GM23338 (cell line): ENCODE measurements at regions not wholly inside any gene's neighbourhood (a gene's known extent, or its start where the extent isn't known, plus 50 kb on each side); places are given as distances from the start of the nearest gene placed in this dataset.
A peak's percentile ranks its signal among the peaks of the same experiment; 100 is the strongest.

ENCODE experiments used
- ATAC-seq: fragments of 200-7000 bp; cut with Tn5 transposase; 3 replicates; pipeline ENCODE4 v1.9.1; 2020
- DNase-seq: peaks from one replicate; pipeline ENCODE4 v3.0.0-alpha.2; 2015; ENCODE audit warnings: low spot score
- H2AFZ ChIP-seq: fragments of 200-600 bp; sonication (generic); 2 replicates; pipeline ENCODE4 v1.8.0; 2016; ENCODE audit warnings: antibody characterized with exemption, mild to moderate bottlenecking, moderate library complexity
- H3F3A ChIP-seq: fragments of 200-600 bp; sonication (generic); replicated peaks from 2 replicates; pipeline ENCODE4 v1.8.0; 2017; ENCODE audit warnings: antibody characterized with exemption, mixed run types, low read depth
- H3K27ac ChIP-seq: fragments of 200-600 bp; sonication (generic); 2 replicates; pipeline ENCODE4 v1.6.1; 2016; ENCODE audit warnings: low read depth
- H3K27me3 ChIP-seq: fragments of 200-600 bp; sonication (generic); 2 replicates; pipeline ENCODE4 v1.8.0; 2016; ENCODE audit warnings: mild to moderate bottlenecking, mixed run types, moderate library complexity; ENCODE audit not compliant: insufficient read depth
- H3K36me3 ChIP-seq: fragments of 200-600 bp; sonication (generic); 2 replicates; pipeline ENCODE4 v1.8.0; 2016; ENCODE audit warnings: mild to moderate bottlenecking; ENCODE audit not compliant: insufficient read depth
- H3K4me1 ChIP-seq: fragments of 200-600 bp; sonication (generic); 2 replicates; pipeline ENCODE4 v1.8.0; 2016; ENCODE audit warnings: mild to moderate bottlenecking, moderate library complexity; ENCODE audit not compliant: insufficient read depth
- H3K4me2 ChIP-seq: fragments of 200-600 bp; sonication (generic); 2 replicates; pipeline ENCODE4 v1.7.1; 2017; ENCODE audit warnings: mixed run types
- H3K4me3 ChIP-seq: fragments of 200-600 bp; sonication (generic); 2 replicates; pipeline ENCODE4 v1.6.1; 2016; ENCODE audit warnings: mixed run types
- H3K79me2 ChIP-seq: fragments of 200-600 bp; sonication (generic); replicated peaks from 2 replicates; pipeline ENCODE4 v1.8.0; 2017; ENCODE audit warnings: mild to moderate bottlenecking; ENCODE audit not compliant: insufficient read depth
- H3K9me2 ChIP-seq: fragments of 200-600 bp; sonication (generic); 2 replicates; pipeline ENCODE4 v1.8.0; 2017; ENCODE audit not compliant: insufficient read depth
- H4K20me1 ChIP-seq: fragments of 200-600 bp; sonication (generic); replicated peaks from 2 replicates; pipeline ENCODE4 v1.8.0; 2017; ENCODE audit warnings: mild to moderate bottlenecking; ENCODE audit not compliant: insufficient read depth
- H3K27ac Mint-ChIP-seq: 2 replicates; pipeline ENCODE4 v1.8.0; 2020; ENCODE audit warnings: inconsistent platforms, mild to moderate bottlenecking, moderate library complexity, mixed read lengths
- H3K27me3 Mint-ChIP-seq: 3 replicates; pipeline ENCODE4 v1.8.0; 2022; ENCODE audit warnings: low read depth, mild to moderate bottlenecking, moderate library complexity, mixed read lengths, inconsistent platforms; ENCODE audit not compliant: insufficient read depth, poor library complexity
- H3K36me3 Mint-ChIP-seq: 3 replicates; pipeline ENCODE4 v1.8.0; 2021; ENCODE audit warnings: low read depth, mild to moderate bottlenecking, inconsistent platforms, moderate library complexity, mixed read lengths
- H3K4me1 Mint-ChIP-seq: 3 replicates; pipeline ENCODE4 v1.8.0; 2020; ENCODE audit warnings: mild to moderate bottlenecking, inconsistent platforms, mixed read lengths
- H3K4me3 Mint-ChIP-seq: 3 replicates; pipeline ENCODE4 v1.8.0; 2021; ENCODE audit warnings: moderate library complexity, mild to moderate bottlenecking, inconsistent platforms, mixed read lengths
- H3K9me3 Mint-ChIP-seq: 3 replicates; pipeline ENCODE4 v1.8.0; 2020; ENCODE audit warnings: moderate library complexity, mild to moderate bottlenecking, inconsistent platforms, mixed read lengths
- CREB1 ChIP-seq: fragments of 250-450 bp; sonication (Bioruptor Pico); IDR thresholded peaks from 2 replicates; pipeline ENCODE4 v1.5.0; 2020; ENCODE audit warnings: low read depth, mild to moderate bottlenecking, moderate library complexity
- EZH2 ChIP-seq: fragments of 200-600 bp; sonication (generic); IDR thresholded peaks from one replicate; pipeline ENCODE4 v1.8.0; 2017; ENCODE audit warnings: antibody characterized with exemption, mild to moderate bottlenecking, low read depth; ENCODE audit not compliant: unreplicated experiment
- EZH2phosphoT487 ChIP-seq: fragments of 200-600 bp; sonication (generic); IDR thresholded peaks from one replicate; pipeline ENCODE4 v1.8.1; 2018; ENCODE audit warnings: antibody characterized with exemption; ENCODE audit not compliant: unreplicated experiment
- JUNB ChIP-seq: IDR thresholded peaks from one replicate; pipeline ENCODE4 v1.6.1; 2016; ENCODE audit warnings: antibody characterized with exemption; ENCODE audit not compliant: unreplicated experiment
- NANOG ChIP-seq: IDR thresholded peaks from 2 replicates; pipeline ENCODE4 v1.6.1; 2016; ENCODE audit warnings: antibody characterized with exemption, borderline replicate concordance
- POLR2AphosphoS5 ChIP-seq: IDR thresholded peaks from 2 replicates; pipeline ENCODE4 v1.6.1; 2016; ENCODE audit warnings: antibody characterized with exemption, low read depth
- STAT1 ChIP-seq: IDR thresholded peaks from one replicate; pipeline ENCODE4 v1.6.1; 2016; ENCODE audit warnings: antibody characterized with exemption; ENCODE audit not compliant: unreplicated experiment
- ZNF114 ChIP-seq: fragments of 250-450 bp; sonication (Bioruptor Pico); IDR thresholded peaks from 2 replicates; pipeline ENCODE4 v1.5.0; 2020; ENCODE audit warnings: mild to moderate bottlenecking, moderate library complexity
- ZNF331 ChIP-seq: fragments of 250-450 bp; sonication (Bioruptor Pico); IDR thresholded peaks from 2 replicates; pipeline ENCODE4 v1.5.0; 2020; ENCODE audit warnings: low read depth, mild to moderate bottlenecking, moderate library complexity
- TF ChIP-seq, protein P1 (sequence below): fragments of 250-450 bp; sonication (Bioruptor Pico); IDR thresholded peaks from 2 replicates; pipeline ENCODE4 v1.5.0; 2020; ENCODE audit warnings: mild to moderate bottlenecking, moderate library complexity
- TF ChIP-seq, protein P2 (sequence below), 2 experiments: fragments of 200-600 bp in 1 of 2; sonication (generic) in 1 of 2; conservative IDR thresholded peaks; 2 replicates each; pipeline versions ENCODE4 v1.5.1 to v1.6.1; 2016 to 2017; ENCODE audit warnings: antibody characterized with exemption in 2 of 2, low read depth in 2 of 2, mild to moderate bottlenecking in 2 of 2, moderate library complexity in 1 of 2
- TF ChIP-seq, protein P3 (sequence below): IDR thresholded peaks from 2 replicates; pipeline ENCODE4 v1.6.1; 2016; ENCODE audit warnings: antibody characterized with exemption

DNA sequence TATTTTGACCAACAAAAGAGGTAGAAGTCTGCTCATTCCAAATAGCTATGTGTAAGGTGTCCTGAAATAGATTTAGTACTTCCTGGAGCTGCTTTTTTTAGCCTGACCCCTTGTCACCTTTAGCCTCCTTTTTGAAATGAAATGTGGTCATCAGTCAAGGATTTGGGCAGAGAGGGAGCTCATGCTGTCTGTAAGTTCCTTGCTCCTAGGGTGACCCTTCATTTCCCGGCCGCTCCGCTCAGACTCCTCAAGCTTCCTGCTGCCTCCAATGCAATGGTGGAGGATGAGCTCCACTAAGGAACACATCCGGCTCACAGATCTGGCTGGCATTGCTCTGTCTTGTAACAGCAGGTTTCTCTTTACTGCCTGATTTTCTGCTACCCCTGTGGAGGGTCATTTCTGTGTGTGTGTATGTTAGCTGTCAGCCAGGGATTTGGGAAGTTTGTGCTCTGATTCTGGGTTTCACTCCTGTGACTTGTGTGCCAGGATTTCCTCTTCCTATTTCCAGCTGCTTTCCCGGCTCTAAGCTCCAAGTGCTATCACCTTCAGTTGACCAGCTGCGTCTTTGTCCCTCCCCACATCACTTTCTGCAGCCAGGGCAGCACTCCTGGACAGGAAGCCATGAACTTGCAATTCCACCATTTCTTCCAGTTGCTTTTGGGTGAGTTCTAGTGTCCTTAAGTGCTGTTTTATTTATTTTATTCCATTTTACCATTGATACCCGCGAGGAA lies 265.9 kb downstream of the ICE1 start (continued):
- TF ChIP-seq, protein P1, sequence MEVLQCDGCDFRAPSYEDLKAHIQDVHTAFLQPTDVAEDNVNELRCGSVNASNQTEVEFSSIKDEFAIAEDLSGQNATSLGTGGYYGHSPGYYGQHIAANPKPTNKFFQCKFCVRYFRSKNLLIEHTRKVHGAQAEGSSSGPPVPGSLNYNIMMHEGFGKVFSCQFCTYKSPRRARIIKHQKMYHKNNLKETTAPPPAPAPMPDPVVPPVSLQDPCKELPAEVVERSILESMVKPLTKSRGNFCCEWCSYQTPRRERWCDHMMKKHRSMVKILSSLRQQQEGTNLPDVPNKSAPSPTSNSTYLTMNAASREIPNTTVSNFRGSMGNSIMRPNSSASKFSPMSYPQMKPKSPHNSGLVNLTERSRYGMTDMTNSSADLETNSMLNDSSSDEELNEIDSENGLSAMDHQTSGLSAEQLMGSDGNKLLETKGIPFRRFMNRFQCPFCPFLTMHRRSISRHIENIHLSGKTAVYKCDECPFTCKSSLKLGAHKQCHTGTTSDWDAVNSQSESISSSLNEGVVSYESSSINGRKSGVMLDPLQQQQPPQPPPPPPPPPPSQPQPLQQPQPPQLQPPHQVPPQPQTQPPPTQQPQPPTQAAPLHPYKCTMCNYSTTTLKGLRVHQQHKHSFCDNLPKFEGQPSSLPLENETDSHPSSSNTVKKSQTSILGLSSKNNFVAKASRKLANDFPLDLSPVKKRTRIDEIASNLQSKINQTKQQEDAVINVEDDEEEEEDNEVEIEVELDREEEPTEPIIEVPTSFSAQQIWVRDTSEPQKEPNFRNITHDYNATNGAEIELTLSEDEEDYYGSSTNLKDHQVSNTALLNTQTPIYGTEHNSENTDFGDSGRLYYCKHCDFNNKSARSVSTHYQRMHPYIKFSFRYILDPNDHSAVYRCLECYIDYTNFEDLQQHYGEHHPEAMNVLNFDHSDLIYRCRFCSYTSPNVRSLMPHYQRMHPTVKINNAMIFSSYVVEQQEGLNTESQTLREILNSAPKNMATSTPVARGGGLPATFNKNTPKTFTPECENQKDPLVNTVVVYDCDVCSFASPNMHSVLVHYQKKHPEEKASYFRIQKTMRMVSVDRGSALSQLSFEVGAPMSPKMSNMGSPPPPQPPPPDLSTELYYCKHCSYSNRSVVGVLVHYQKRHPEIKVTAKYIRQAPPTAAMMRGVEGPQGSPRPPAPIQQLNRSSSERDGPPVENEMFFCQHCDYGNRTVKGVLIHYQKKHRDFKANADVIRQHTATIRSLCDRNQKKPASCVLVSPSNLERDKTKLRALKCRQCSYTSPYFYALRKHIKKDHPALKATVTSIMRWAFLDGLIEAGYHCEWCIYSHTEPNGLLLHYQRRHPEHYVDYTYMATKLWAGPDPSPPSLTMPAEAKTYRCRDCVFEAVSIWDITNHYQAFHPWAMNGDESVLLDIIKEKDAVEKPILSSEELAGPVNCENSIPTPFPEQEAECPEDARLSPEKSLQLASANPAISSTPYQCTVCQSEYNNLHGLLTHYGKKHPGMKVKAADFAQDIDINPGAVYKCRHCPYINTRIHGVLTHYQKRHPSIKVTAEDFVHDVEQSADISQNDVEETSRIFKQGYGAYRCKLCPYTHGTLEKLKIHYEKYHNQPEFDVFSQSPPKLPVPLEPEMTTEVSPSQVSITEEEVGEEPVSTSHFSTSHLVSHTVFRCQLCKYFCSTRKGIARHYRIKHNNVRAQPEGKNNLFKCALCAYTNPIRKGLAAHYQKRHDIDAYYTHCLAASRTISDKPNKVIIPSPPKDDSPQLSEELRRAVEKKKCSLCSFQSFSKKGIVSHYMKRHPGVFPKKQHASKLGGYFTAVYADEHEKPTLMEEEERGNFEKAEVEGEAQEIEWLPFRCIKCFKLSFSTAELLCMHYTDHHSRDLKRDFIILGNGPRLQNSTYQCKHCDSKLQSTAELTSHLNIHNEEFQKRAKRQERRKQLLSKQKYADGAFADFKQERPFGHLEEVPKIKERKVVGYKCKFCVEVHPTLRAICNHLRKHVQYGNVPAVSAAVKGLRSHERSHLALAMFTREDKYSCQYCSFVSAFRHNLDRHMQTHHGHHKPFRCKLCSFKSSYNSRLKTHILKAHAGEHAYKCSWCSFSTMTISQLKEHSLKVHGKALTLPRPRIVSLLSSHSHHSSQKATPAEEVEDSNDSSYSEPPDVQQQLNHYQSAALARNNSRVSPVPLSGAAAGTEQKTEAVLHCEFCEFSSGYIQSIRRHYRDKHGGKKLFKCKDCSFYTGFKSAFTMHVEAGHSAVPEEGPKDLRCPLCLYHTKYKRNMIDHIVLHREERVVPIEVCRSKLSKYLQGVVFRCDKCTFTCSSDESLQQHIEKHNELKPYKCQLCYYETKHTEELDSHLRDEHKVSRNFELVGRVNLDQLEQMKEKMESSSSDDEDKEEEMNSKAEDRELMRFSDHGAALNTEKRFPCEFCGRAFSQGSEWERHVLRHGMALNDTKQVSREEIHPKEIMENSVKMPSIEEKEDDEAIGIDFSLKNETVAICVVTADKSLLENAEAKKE (CRISPR knock-in tag) = no peak

DNA sequence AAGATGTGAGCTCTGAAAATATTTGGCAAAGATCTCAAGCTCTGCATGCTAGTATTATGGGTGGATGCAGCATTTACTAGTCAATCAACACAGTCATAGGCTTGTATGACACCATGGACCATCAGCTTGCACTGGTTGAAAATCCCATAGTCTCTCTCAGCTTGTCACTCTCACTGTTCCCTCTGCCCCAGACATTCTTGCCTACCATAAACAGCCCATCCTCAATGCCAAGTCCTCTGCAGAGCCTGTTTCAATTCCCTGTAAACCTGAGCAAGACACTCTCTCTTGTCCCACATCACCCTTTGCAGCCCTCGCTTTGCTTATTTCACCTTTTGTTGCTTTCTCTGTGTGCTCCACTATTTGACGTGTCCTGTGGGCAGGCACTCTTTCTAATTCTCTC lies 264.6 kb downstream of the ICE1 start:
- peaks cover 30% of the 10 kb centered on the region; the same call in 1 of the 2 replicates for H3K9me2 ChIP-seq
- no peaks in the 10 kb centered on the region for H3K79me2 ChIP-seq
- H3K36me3 ChIP-seq = no peaks in the 10 kb centered on the region
- DNase-seq (no peak), ATAC-seq (no peak)
- peak overlapping the region; percentile 43; the same call in 1 of the 2 replicates for H2AFZ ChIP-seq
- no peak overlapping the region for H3K27ac ChIP-seq
- no peaks in the 10 kb centered on the region for H4K20me1 ChIP-seq
- Mint-ChIP-seq H3K27me3 (peaks cover 8% of the 10 kb centered on the region), H3K4me3 (no peak overlapping the region), H3K36me3 (peaks cover 7% of the 10 kb centered on the region; the same call in 2 of the 3 replicates), H3K9me3 (peaks cover 12% of the 10 kb centered on the region; the same call in 2 of the 3 replicates), H3K27ac (no peak overlapping the region), H3K4me1 (peaks cover 16% of the 10 kb centered on the region)
- no peaks in the 10 kb centered on the region for H3K4me1 ChIP-seq
- no peaks in the 10 kb centered on the region for H3K27me3 ChIP-seq
- H3K4me3 ChIP-seq = no peak overlapping the region
- H3K4me2 ChIP-seq = no peak overlapping the region
- H3F3A ChIP-seq = no peaks in the 10 kb centered on the region
- TF ChIP-seq NANOG = no peak
- TF ChIP-seq CREB1 (CRISPR knock-in tag) = no peak
- no peak for TF ChIP-seq EZH2
- TF ChIP-seq POLR2AphosphoS5 = no peak
- TF ChIP-seq ZNF331 (CRISPR knock-in tag) = no peak
- TF ChIP-seq EZH2phosphoT487 = no peak
- TF ChIP-seq, protein P2, sequence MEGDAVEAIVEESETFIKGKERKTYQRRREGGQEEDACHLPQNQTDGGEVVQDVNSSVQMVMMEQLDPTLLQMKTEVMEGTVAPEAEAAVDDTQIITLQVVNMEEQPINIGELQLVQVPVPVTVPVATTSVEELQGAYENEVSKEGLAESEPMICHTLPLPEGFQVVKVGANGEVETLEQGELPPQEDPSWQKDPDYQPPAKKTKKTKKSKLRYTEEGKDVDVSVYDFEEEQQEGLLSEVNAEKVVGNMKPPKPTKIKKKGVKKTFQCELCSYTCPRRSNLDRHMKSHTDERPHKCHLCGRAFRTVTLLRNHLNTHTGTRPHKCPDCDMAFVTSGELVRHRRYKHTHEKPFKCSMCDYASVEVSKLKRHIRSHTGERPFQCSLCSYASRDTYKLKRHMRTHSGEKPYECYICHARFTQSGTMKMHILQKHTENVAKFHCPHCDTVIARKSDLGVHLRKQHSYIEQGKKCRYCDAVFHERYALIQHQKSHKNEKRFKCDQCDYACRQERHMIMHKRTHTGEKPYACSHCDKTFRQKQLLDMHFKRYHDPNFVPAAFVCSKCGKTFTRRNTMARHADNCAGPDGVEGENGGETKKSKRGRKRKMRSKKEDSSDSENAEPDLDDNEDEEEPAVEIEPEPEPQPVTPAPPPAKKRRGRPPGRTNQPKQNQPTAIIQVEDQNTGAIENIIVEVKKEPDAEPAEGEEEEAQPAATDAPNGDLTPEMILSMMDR (conservative IDR thresholded peaks at IDR 0.05; ENCODE audit: low read depth in 2 of 2) = no peak
- no peak for TF ChIP-seq ZNF114 (CRISPR knock-in tag)
- no peak for TF ChIP-seq JUNB
- no peak for TF ChIP-seq STAT1
- TF ChIP-seq, protein P3, sequence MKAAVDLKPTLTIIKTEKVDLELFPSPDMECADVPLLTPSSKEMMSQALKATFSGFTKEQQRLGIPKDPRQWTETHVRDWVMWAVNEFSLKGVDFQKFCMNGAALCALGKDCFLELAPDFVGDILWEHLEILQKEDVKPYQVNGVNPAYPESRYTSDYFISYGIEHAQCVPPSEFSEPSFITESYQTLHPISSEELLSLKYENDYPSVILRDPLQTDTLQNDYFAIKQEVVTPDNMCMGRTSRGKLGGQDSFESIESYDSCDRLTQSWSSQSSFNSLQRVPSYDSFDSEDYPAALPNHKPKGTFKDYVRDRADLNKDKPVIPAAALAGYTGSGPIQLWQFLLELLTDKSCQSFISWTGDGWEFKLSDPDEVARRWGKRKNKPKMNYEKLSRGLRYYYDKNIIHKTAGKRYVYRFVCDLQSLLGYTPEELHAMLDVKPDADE = no peak
